ENCODE measurements at regions not wholly inside any gene's neighbourhood (a gene's known extent, or its start where the extent isn't known, plus 50 kb on each side); places are given as distances from the start of the nearest gene placed in this dataset.

- Mint-ChIP-seq H3K4me1 (ENCODE audit: low read depth, unreplicated experiment) (no peaks in the 10 kb centered on the region), H3K36me3 (ENCODE audit: unreplicated experiment) (peaks cover 3% of the 10 kb centered on the region), H3K9me3 (ENCODE audit: unreplicated experiment) (peaks cover 6% of the 10 kb centered on the region), H3K27ac (ENCODE audit: unreplicated experiment) (no peak overlapping the region), H3K4me3 (ENCODE audit: unreplicated experiment) (no peak overlapping the region), H3K27me3 (ENCODE audit: unreplicated experiment) (peaks cover 7% of the 10 kb centered on the region)
- DNase-seq = no peak
- no peak for TF ChIP-seq CTCF (IDR thresholded peaks at IDR 0.05; ENCODE audit: partially characterized antibody, unreplicated experiment)
Observed at GRCh38 chr6:154890874-154891273, 104.2 kb upstream of the TIAM2 start.

- Mint-ChIP-seq H3K27ac (ENCODE audit: unreplicated experiment) (no peak overlapping the region), H3K36me3 (ENCODE audit: unreplicated experiment) (peaks cover 3% of the 10 kb centered on the region)
Observed at GRCh38 chr6:154891901-154892300, 103.2 kb upstream of the TIAM2 start.

GRCh38 chr6:154893917-154894316, 101.2 kb upstream of the TIAM2 start:
- H3K36me3 Mint-ChIP-seq (ENCODE audit: unreplicated experiment) = no peaks in the 10 kb centered on the region
- H3K27ac Mint-ChIP-seq (ENCODE audit: unreplicated experiment) = no peak overlapping the region
- no peak overlapping the region for H3K4me3 Mint-ChIP-seq (ENCODE audit: unreplicated experiment)
- no peak for TF ChIP-seq CTCF (IDR thresholded peaks at IDR 0.05; ENCODE audit: partially characterized antibody, unreplicated experiment)
- H3K4me1 Mint-ChIP-seq (ENCODE audit: low read depth, unreplicated experiment) = no peaks in the 10 kb centered on the region
- peaks cover 3% of the 10 kb centered on the region for H3K9me3 Mint-ChIP-seq (ENCODE audit: unreplicated experiment)
- peaks cover 3% of the 10 kb centered on the region for H3K27me3 Mint-ChIP-seq (ENCODE audit: unreplicated experiment)
- DNase-seq = no peak

More at GRCh38 chr6:154891901-154892300, 103.2 kb upstream of the TIAM2 start:
- peaks cover 6% of the 10 kb centered on the region for H3K9me3 Mint-ChIP-seq (ENCODE audit: unreplicated experiment)
- no peaks in the 10 kb centered on the region for H3K4me1 Mint-ChIP-seq (ENCODE audit: low read depth, unreplicated experiment)
- DNase-seq = no peak
- H3K4me3 Mint-ChIP-seq (ENCODE audit: unreplicated experiment) = no peak overlapping the region
- H3K27me3 Mint-ChIP-seq (ENCODE audit: unreplicated experiment) = peaks cover 5% of the 10 kb centered on the region
- no peak for TF ChIP-seq CTCF (IDR thresholded peaks at IDR 0.05; ENCODE audit: partially characterized antibody, unreplicated experiment)

GRCh38 chr6:154894902-154895301, 100.2 kb upstream of the TIAM2 start:
- DNase-seq = no peak
- no peak for TF ChIP-seq CTCF (IDR thresholded peaks at IDR 0.05; ENCODE audit: partially characterized antibody, unreplicated experiment)
- Mint-ChIP-seq H3K9me3 (ENCODE audit: unreplicated experiment) (no peaks in the 10 kb centered on the region), H3K27me3 (ENCODE audit: unreplicated experiment) (peaks cover 2% of the 10 kb centered on the region), H3K4me3 (ENCODE audit: unreplicated experiment) (no peak overlapping the region), H3K4me1 (ENCODE audit: low read depth, unreplicated experiment) (no peaks in the 10 kb centered on the region), H3K27ac (ENCODE audit: unreplicated experiment) (no peak overlapping the region), H3K36me3 (ENCODE audit: unreplicated experiment) (no peaks in the 10 kb centered on the region)

- H3K4me3 Mint-ChIP-seq (ENCODE audit: unreplicated experiment) = no peak overlapping the region
- H3K4me1 Mint-ChIP-seq (ENCODE audit: low read depth, unreplicated experiment) = no peaks in the 10 kb centered on the region
- H3K27me3 Mint-ChIP-seq (ENCODE audit: unreplicated experiment) = peaks cover 2% of the 10 kb centered on the region
- no peaks in the 10 kb centered on the region for H3K9me3 Mint-ChIP-seq (ENCODE audit: unreplicated experiment)
- DNase-seq = no peak
- TF ChIP-seq CTCF (IDR thresholded peaks at IDR 0.05; ENCODE audit: partially characterized antibody, unreplicated experiment) = no peak
- H3K27ac Mint-ChIP-seq (ENCODE audit: unreplicated experiment) = no peak overlapping the region
- no peaks in the 10 kb centered on the region for H3K36me3 Mint-ChIP-seq (ENCODE audit: unreplicated experiment)
Observed at GRCh38 chr6:154895841-154896240, 99.3 kb upstream of the TIAM2 start.

Data from glutamatergic neuron (in vitro differentiated cells).